Naive B cell (primary cell): ENCODE measurements at regions not wholly inside any gene's neighbourhood (a gene's known extent, or its start where the extent isn't known, plus 50 kb on each side); places are given as distances from the start of the nearest gene placed in this dataset.

Experiments used
- ATAC-seq, 2 donors: fragments of 150-1000 bp; cut with Tn5 transposase; 2 replicates each; pipeline ENCODE4 v1.10.0; 2021; ENCODE audit warnings: low read depth in 2 of 2, mild to moderate bottlenecking in 2 of 2, moderate library complexity in 2 of 2
- DNase-seq: peaks from one replicate; pipeline ENCODE4 v3.0.0; 2022
- H3K27ac Mint-ChIP-seq, 6 donors: one replicate each; pipeline ENCODE4 v1.8.0; 2020 to 2022; ENCODE audit warnings: mild to moderate bottlenecking in 6 of 6, mixed read lengths in 6 of 6, moderate library complexity in 5 of 6, inconsistent platforms in 2 of 6
- H3K27me3 Mint-ChIP-seq, 3 donors: one replicate each; pipeline ENCODE4 v1.8.0; 2021 to 2022; ENCODE audit warnings: mixed read lengths in 3 of 3, mild to moderate bottlenecking in 1 of 3
- H3K36me3 Mint-ChIP-seq, 2 donors: one replicate each; pipeline ENCODE4 v1.8.0; 2020 to 2022; ENCODE audit warnings: mixed read lengths in 2 of 2, inconsistent platforms in 1 of 2, mild to moderate bottlenecking in 1 of 2
- H3K4me1 Mint-ChIP-seq, 3 donors: one replicate each; pipeline ENCODE4 v1.8.0; 2020 to 2022; ENCODE audit warnings: mixed read lengths in 3 of 3, inconsistent platforms in 1 of 3, mild to moderate bottlenecking in 1 of 3, moderate library complexity in 1 of 3
- H3K4me3 Mint-ChIP-seq, 8 donors: one replicate each; pipeline ENCODE4 v1.8.0; 2020 to 2022; ENCODE audit warnings: mild to moderate bottlenecking in 8 of 8, mixed read lengths in 8 of 8, moderate library complexity in 8 of 8, inconsistent platforms in 2 of 8
- H3K9me3 Mint-ChIP-seq, 7 donors: one replicate each; pipeline ENCODE4 v1.8.0; 2020 to 2022; ENCODE audit warnings: mixed read lengths in 7 of 7, mild to moderate bottlenecking in 5 of 7, inconsistent platforms in 2 of 7, moderate library complexity in 1 of 7

- DNase-seq, result no peak
- Mint-ChIP-seq H3K36me3 (no peaks in the 10 kb centered on the region), H3K9me3 (peaks cover 0 to 10% (median 2%) of the 10 kb centered on the region in 7 donors), H3K27ac (no peak overlapping the region), H3K4me1 (no peaks in the 10 kb centered on the region), H3K27me3 (no peaks in the 10 kb centered on the region), H3K4me3 (no peak overlapping the region)
- ATAC-seq, result no peak
These were observed 775.1 kb upstream of the NRSN1 start for GRCh38 chr6:23350752-23351453.

GRCh38 chr6:23354004-23354403 lies 772.0 kb upstream of the NRSN1 start:
- peaks cover 0 to 15% (median 4%) of the 10 kb centered on the region in 7 donors for H3K9me3 Mint-ChIP-seq
- no peak overlapping the region for H3K27ac Mint-ChIP-seq

GRCh38 chr6:23357185-23357766 lies 768.7 kb upstream of the NRSN1 start:
- peaks cover 0 to 15% (median 9%) of the 10 kb centered on the region in 7 donors for H3K9me3 Mint-ChIP-seq
- H3K36me3 Mint-ChIP-seq, result no peaks in the 10 kb centered on the region
- no peaks in the 10 kb centered on the region for H3K27me3 Mint-ChIP-seq
- H3K4me1 Mint-ChIP-seq, result no peaks in the 10 kb centered on the region
- ATAC-seq (no peak), DNase-seq (no peak)
- H3K4me3 Mint-ChIP-seq, result no peak overlapping the region
- H3K27ac Mint-ChIP-seq, result no peak overlapping the region

More at GRCh38 chr6:23354004-23354403, 772.0 kb upstream of the NRSN1 start:
- Mint-ChIP-seq H3K27me3 (no peaks in the 10 kb centered on the region), H3K36me3 (no peaks in the 10 kb centered on the region), H3K4me3 (no peak overlapping the region), H3K4me1 (no peaks in the 10 kb centered on the region)
- ATAC-seq, result no peak
- DNase-seq, result no peak

DNA sequence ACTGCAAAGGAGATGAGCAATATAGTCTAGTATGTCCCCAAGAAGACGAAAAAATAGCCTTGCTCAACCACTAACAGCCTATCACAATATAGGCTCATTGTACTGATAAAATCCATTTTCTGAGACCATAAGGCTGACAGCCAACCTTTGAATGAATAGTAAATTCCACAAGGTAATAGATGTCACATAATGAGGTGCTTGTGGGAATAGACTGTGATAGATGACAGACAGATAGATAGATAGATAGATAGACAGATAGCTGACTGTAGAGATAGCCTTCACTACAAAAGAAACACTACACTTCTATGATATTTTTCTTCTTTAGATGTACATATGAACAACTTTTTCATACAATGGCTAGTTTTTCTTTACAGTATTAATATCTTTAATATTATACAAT lies 760.3 kb upstream of the NRSN1 start:
- Mint-ChIP-seq H3K36me3 (no peaks in the 10 kb centered on the region), H3K4me3 (no peak overlapping the region), H3K9me3 (peaks cover 2 to 14% (median 8%) of the 10 kb centered on the region in 7 donors), H3K27me3 (no peaks in the 10 kb centered on the region), H3K27ac (no peak overlapping the region), H3K4me1 (no peaks in the 10 kb centered on the region)
- no peak for ATAC-seq
- DNase-seq, result no peak

GRCh38 chr6:23367311-23367710 lies 758.7 kb upstream of the NRSN1 start:
- Mint-ChIP-seq H3K36me3 (no peaks in the 10 kb centered on the region), H3K27me3 (no peaks in the 10 kb centered on the region), H3K4me3 (no peak overlapping the region), H3K4me1 (no peaks in the 10 kb centered on the region), H3K9me3 (peaks cover 0 to 14% (median 6%) of the 10 kb centered on the region in 7 donors), H3K27ac (no peak overlapping the region)
- DNase-seq (no peak), ATAC-seq (no peak)

DNA sequence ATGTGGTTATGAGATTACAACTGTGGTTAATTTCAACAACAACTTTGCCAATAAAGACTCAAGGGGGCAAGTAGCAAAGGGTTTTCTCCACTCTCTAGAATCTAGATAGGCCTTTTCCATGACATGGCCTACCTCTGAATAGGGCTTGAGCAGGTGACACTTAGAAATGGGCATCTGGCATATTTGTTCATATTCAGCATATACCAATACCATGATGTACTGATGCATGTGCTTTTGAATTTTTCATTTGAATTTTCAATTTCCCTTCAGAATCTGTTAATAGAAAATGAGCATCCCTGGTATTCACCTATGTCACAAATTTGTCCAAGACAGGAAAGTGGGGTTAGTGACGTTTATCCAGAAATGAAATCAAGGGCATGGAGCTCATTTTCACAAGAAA lies 757.5 kb upstream of the NRSN1 start:
- H3K27me3 Mint-ChIP-seq, result no peaks in the 10 kb centered on the region
- H3K9me3 Mint-ChIP-seq, result peaks cover 0 to 12% (median 6%) of the 10 kb centered on the region in 7 donors
- ATAC-seq (no peak), DNase-seq (no peak)
- no peaks in the 10 kb centered on the region for H3K36me3 Mint-ChIP-seq
- H3K27ac Mint-ChIP-seq, result no peak overlapping the region
- H3K4me1 Mint-ChIP-seq, result no peaks in the 10 kb centered on the region
- no peak overlapping the region for H3K4me3 Mint-ChIP-seq

DNA sequence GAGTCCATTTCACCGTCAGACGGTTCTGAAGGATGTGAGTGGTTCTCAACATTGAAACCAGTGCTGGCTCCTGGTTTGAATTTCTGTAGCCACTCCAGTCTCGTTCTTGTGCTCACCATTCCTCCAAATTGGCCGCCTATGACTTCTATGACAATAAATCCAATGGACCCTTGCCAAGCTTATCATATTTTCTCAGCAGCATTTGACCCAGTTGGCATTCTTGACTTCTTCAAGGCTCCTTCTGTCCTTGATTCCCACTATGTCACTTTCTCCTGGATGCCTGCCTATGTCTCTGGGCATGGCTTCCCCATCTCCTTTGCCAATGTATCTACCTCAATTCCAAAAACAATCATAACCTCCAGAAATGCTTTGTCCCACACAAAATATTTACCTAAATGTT lies 756.0 kb upstream of the NRSN1 start:
- no peak overlapping the region for H3K4me3 Mint-ChIP-seq
- ATAC-seq, result no peak
- no peaks in the 10 kb centered on the region for H3K27me3 Mint-ChIP-seq

GRCh38 chr6:23371132-23371915 lies 754.7 kb upstream of the NRSN1 start:
- H3K27ac Mint-ChIP-seq, result no peak overlapping the region
- H3K4me1 Mint-ChIP-seq, result no peaks in the 10 kb centered on the region
- H3K9me3 Mint-ChIP-seq, result peaks cover 0 to 10% (median 0%) of the 10 kb centered on the region in 7 donors
- ATAC-seq, result no peak
- H3K36me3 Mint-ChIP-seq, result no peaks in the 10 kb centered on the region
- H3K27me3 Mint-ChIP-seq, result no peaks in the 10 kb centered on the region
- no peak overlapping the region for H3K4me3 Mint-ChIP-seq
- no peak for DNase-seq

More for the DNA sequence above, 756.0 kb upstream of the NRSN1 start:
- Mint-ChIP-seq H3K27ac (no peak overlapping the region), H3K4me1 (no peaks in the 10 kb centered on the region), H3K36me3 (no peaks in the 10 kb centered on the region), H3K9me3 (peaks cover 0 to 10% (median 2%) of the 10 kb centered on the region in 7 donors)
- no peak for DNase-seq

GRCh38 chr6:23377830-23378229 lies 748.2 kb upstream of the NRSN1 start:
- Mint-ChIP-seq H3K27ac (no peak overlapping the region), H3K36me3 (no peaks in the 10 kb centered on the region), H3K27me3 (no peaks in the 10 kb centered on the region), H3K4me3 (no peak overlapping the region), H3K4me1 (no peaks in the 10 kb centered on the region), H3K9me3 (peaks cover 0 to 8% (median 6%) of the 10 kb centered on the region in 7 donors)
- ATAC-seq, result no peak
- DNase-seq, result no peak

- H3K4me1 Mint-ChIP-seq, result no peaks in the 10 kb centered on the region
- peaks cover 0 to 8% (median 6%) of the 10 kb centered on the region in 7 donors for H3K9me3 Mint-ChIP-seq
- no peaks in the 10 kb centered on the region for H3K36me3 Mint-ChIP-seq
- H3K27me3 Mint-ChIP-seq, result no peaks in the 10 kb centered on the region
- ATAC-seq (no peak), DNase-seq (no peak)
- no peak overlapping the region for H3K27ac Mint-ChIP-seq
- no peak overlapping the region for H3K4me3 Mint-ChIP-seq
These were observed 745.5 kb upstream of the NRSN1 start for GRCh38 chr6:23380465-23380864.

- H3K27me3 Mint-ChIP-seq, result no peaks in the 10 kb centered on the region
- ATAC-seq (no peak), DNase-seq (no peak)
- no peaks in the 10 kb centered on the region for H3K4me1 Mint-ChIP-seq
- no peak overlapping the region for H3K27ac Mint-ChIP-seq
- H3K4me3 Mint-ChIP-seq, result no peak overlapping the region
- H3K9me3 Mint-ChIP-seq, result peaks cover 0 to 4% (median 0%) of the 10 kb centered on the region in 7 donors
- H3K36me3 Mint-ChIP-seq, result no peaks in the 10 kb centered on the region
These were observed 737.8 kb upstream of the NRSN1 start for GRCh38 chr6:23388086-23388783.

- Mint-ChIP-seq H3K36me3 (no peaks in the 10 kb centered on the region), H3K4me3 (no peak overlapping the region), H3K4me1 (no peaks in the 10 kb centered on the region), H3K9me3 (peaks cover 0 to 11% (median 0%) of the 10 kb centered on the region in 7 donors), H3K27me3 (no peaks in the 10 kb centered on the region), H3K27ac (no peak overlapping the region)
- no peak for DNase-seq
- no peak for ATAC-seq
These were observed 736.6 kb upstream of the NRSN1 start for GRCh38 chr6:23389386-23389785.

GRCh38 chr6:23390221-23390620 lies 735.8 kb upstream of the NRSN1 start:
- Mint-ChIP-seq H3K4me1 (no peaks in the 10 kb centered on the region), H3K4me3 (no peak overlapping the region), H3K9me3 (peaks cover 0 to 11% (median 0%) of the 10 kb centered on the region in 7 donors), H3K36me3 (no peaks in the 10 kb centered on the region), H3K27me3 (no peaks in the 10 kb centered on the region), H3K27ac (no peak overlapping the region)
- ATAC-seq, result no peak
- no peak for DNase-seq
